MCF 10A (cell line): ENCODE measurements at regions not wholly inside any gene's neighbourhood (a gene's known extent, or its start where the extent isn't known, plus 50 kb on each side); places are given as distances from the start of the nearest gene placed in this dataset.

Source experiments
- BruUV-seq: library from RNA; stranded (reverse); fragments of 400-500 nt; replicated peaks from 2 replicates; lab custom pipeline; 2021; lab: Mats Ljungman, UMichigan
- CTCF ChIA-PET: fragments of 300-600 bp; sonication (Branson Sonifier 250); formaldehyde crosslinking; extraction: SDS; loops from one replicate; lab custom pipeline; 2021; ENCODE audit warnings: antibody characterized with exemption, inconsistent platforms; lab: Yijun Ruan, JAX
- POLR2A ChIA-PET: fragments of 300-600, 350-650 bp; sonication (Branson Sonifier 250); formaldehyde crosslinking; extraction: SDS; loops from one replicate; lab custom pipeline; 2020; ENCODE audit warnings: antibody characterized with exemption, inconsistent platforms; lab: Yijun Ruan, JAX
- DNase-seq: peaks from one replicate; pipeline ENCODE4 v3.0.0-alpha.2; 2018; ENCODE audit not compliant: unreplicated experiment
- H3K27ac Mint-ChIP-seq: one replicate; pipeline ENCODE4 v1.8.0; 2022; ENCODE audit warnings: mild to moderate bottlenecking, low read depth, mixed read lengths; ENCODE audit not compliant: unreplicated experiment
- H3K27me3 Mint-ChIP-seq: one replicate; pipeline ENCODE4 v1.8.0; 2022; ENCODE audit warnings: mixed read lengths; ENCODE audit not compliant: insufficient read depth, unreplicated experiment
- H3K36me3 Mint-ChIP-seq: one replicate; pipeline ENCODE4 v1.8.0; 2022; ENCODE audit warnings: mild to moderate bottlenecking, moderate library complexity, mixed read lengths; ENCODE audit not compliant: insufficient read depth, unreplicated experiment
- H3K4me1 Mint-ChIP-seq: one replicate; pipeline ENCODE4 v1.8.0; 2022; ENCODE audit warnings: mixed read lengths; ENCODE audit not compliant: insufficient read depth, unreplicated experiment
- H3K4me3 Mint-ChIP-seq: one replicate; pipeline ENCODE4 v1.8.0; 2022; ENCODE audit warnings: mild to moderate bottlenecking, moderate library complexity, mixed read lengths; ENCODE audit not compliant: unreplicated experiment
- H3K9me3 Mint-ChIP-seq: one replicate; pipeline ENCODE4 v1.8.0; 2022; ENCODE audit warnings: mixed read lengths; ENCODE audit not compliant: unreplicated experiment
- CTCF ChIP-seq: fragments of 200-600 bp; IDR thresholded peaks from one replicate; pipeline ENCODE4 v1.8.0; 2022; ENCODE audit warnings: antibody characterized with exemption, mild to moderate bottlenecking; ENCODE audit not compliant: unreplicated experiment
- intact Hi-C: fragments of 100-400 bp; cut with micrococcal nuclease; formaldehyde crosslinking; loops from 2 replicates; pipeline ENCODE4 v1.14.1; 2022

GRCh38 chr18:32835951-32836350 lies 63.1 kb upstream of the KLHL14 start:
- H3K36me3 Mint-ChIP-seq: no peaks in the 10 kb centered on the region
- H3K4me3 Mint-ChIP-seq: no peak overlapping the region
- H3K27ac Mint-ChIP-seq: no peak overlapping the region
- intact Hi-C loops: no loop called here
- no TSS peak for BruUV-seq
- CTCF ChIA-PET: no interaction called here
- POLR2A ChIA-PET: no interaction called here
- peaks cover 85% of the 10 kb centered on the region for H3K27me3 Mint-ChIP-seq
- TF ChIP-seq CTCF: no peak
- H3K9me3 Mint-ChIP-seq: no peaks in the 10 kb centered on the region
- no peak for DNase-seq
- H3K4me1 Mint-ChIP-seq: no peaks in the 10 kb centered on the region

- Mint-ChIP-seq H3K4me3 (no peak overlapping the region), H3K27ac (no peak overlapping the region), H3K4me1 (no peaks in the 10 kb centered on the region), H3K9me3 (no peaks in the 10 kb centered on the region), H3K36me3 (no peaks in the 10 kb centered on the region), H3K27me3 (peaks cover 85% of the 10 kb centered on the region)
- no peak for TF ChIP-seq CTCF
- intact Hi-C loops: no loop called here
- no peak for DNase-seq
- POLR2A ChIA-PET: no interaction called here
- CTCF ChIA-PET: interaction anchor here (0.6 kb wide), 1 partner anchor 791 kb away, joined by 3 read pairs; no protein-coding TSS in a partner anchor
- BruUV-seq: no TSS peak
These were observed 59.0 kb upstream of the KLHL14 start for GRCh38 chr18:32831781-32832180.

GRCh38 chr18:32823226-32823625 lies 50.4 kb upstream of the KLHL14 start:
- no peaks in the 10 kb centered on the region for H3K4me1 Mint-ChIP-seq
- DNase-seq: no peak
- H3K27me3 Mint-ChIP-seq: peaks cover 49% of the 10 kb centered on the region
- intact Hi-C loops: no loop called here
- ChIA-PET POLR2A (no interaction called here), CTCF (no interaction called here)
- no peaks in the 10 kb centered on the region for H3K9me3 Mint-ChIP-seq
- no TSS peak for BruUV-seq
- TF ChIP-seq CTCF: no peak
- H3K27ac Mint-ChIP-seq: no peak overlapping the region
- H3K36me3 Mint-ChIP-seq: no peaks in the 10 kb centered on the region
- no peak overlapping the region for H3K4me3 Mint-ChIP-seq
